SK-N-MC (cell line): ENCODE measurements at regions not wholly inside any gene's neighbourhood (a gene's known extent, or its start where the extent isn't known, plus 50 kb on each side); places are given as distances from the start of the nearest gene placed in this dataset.
"Not testable (repeated sequence)": the region's sequence is repeated elsewhere in the genome, so short reads cannot be mapped to it uniquely, and the experiment has no call there.

Experiments used
- FOXP2 ChIP-seq: optimal IDR thresholded peaks from 2 replicates; pipeline ENCODE3; 2011; ENCODE audit warnings: mild to moderate bottlenecking, moderate library complexity; ENCODE audit not compliant: insufficient read depth; ENCODE audit errors: extremely low read length, control extremely low read depth
- POLR2AphosphoS5 ChIP-seq: IDR thresholded peaks from 2 replicates; pipeline ENCODE4 v1.6.1; 2012; ENCODE audit warnings: mild to moderate bottlenecking, low read depth, low read length, borderline replicate concordance

DNA sequence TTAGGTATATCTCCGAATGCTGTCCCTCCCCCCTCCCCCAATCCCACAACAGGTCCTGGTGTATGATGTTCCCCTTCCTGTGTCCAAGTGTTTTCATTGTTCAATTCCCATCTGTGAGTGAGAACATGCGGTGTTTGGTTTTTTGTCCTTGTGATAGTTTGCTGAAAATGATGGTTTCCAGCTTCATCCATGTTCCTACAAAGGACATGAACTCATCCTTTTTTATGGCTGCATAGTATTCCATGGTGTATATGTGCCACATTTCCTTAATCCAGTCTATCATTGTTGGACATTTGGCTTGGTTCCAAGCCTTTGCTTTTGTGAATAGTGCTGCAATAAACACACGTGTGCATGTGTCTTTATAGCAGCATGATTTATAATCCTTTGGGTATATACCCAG is 199.1 kb downstream of the CTH start:
- not testable (repeated sequence) for TF ChIP-seq POLR2AphosphoS5, FOXP2
